ENCODE measurements at regions not wholly inside any gene's neighbourhood (a gene's known extent, or its start where the extent isn't known, plus 50 kb on each side); places are given as distances from the start of the nearest gene placed in this dataset.

DNA sequence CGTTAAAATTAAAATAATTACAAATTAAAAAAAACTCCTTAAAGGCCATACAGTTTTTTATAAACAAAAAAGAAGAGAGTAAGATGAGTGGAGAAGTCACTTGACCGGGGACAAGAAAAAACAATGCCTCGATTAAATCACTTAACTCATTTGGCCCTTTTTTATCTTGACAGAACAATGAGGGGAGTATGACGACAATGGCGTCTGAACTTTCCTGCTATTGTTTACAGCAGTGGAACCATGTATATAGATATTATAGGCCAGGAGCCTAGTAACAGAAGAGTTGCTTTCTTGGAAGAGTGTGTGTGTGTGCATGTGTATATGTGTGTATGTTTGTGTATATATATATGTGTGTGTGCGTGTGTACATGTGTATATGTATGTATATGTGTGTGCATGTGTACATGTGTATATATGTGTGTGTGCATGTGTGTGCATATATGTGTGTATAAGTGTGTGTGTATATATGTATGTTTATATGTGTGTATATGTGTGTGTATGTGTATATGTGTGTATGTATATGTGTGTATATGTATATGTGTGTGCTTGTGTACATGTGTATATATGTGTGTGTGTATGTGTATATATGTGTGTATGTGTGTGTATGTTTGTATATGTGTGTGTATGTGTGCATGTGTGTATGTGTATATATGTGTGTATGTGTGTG, 153.4 kb upstream of the FAT1 start:
- Mint-ChIP-seq H3K4me1 (ENCODE audit: low read depth) (no peaks in the 10 kb centered on the region), H3K9me3 (peaks cover 6% of the 10 kb centered on the region), H3K36me3 (ENCODE audit: low read depth) (no peaks in the 10 kb centered on the region), H3K27me3 (no peaks in the 10 kb centered on the region), H3K27ac (no peak overlapping the region), H3K4me3 (no peak overlapping the region)
- DNase-seq (no peak), ATAC-seq (ENCODE audit: poor library complexity) (no peak)
- CTCF ChIA-PET: no interaction called here
- peaks cover 0 to 1% of the 10 kb centered on the region in 2 experiments for H3K9me3 ChIP-seq (ENCODE audit: control insufficient read depth in 1 of 2, insufficient read depth in 1 of 2, low read length in 2 of 2)
- POLR2A ChIA-PET: no interaction called here
- intact Hi-C loops (cut with DNase I, micrococcal nuclease): no loop called here
- H3K4me1 ChIP-seq (ENCODE audit: insufficient read depth, low read length): no peaks in the 10 kb centered on the region
- H3K36me3 ChIP-seq (ENCODE audit: insufficient read depth, low read length): no peaks in the 10 kb centered on the region
- TF ChIP-seq, protein P1, sequence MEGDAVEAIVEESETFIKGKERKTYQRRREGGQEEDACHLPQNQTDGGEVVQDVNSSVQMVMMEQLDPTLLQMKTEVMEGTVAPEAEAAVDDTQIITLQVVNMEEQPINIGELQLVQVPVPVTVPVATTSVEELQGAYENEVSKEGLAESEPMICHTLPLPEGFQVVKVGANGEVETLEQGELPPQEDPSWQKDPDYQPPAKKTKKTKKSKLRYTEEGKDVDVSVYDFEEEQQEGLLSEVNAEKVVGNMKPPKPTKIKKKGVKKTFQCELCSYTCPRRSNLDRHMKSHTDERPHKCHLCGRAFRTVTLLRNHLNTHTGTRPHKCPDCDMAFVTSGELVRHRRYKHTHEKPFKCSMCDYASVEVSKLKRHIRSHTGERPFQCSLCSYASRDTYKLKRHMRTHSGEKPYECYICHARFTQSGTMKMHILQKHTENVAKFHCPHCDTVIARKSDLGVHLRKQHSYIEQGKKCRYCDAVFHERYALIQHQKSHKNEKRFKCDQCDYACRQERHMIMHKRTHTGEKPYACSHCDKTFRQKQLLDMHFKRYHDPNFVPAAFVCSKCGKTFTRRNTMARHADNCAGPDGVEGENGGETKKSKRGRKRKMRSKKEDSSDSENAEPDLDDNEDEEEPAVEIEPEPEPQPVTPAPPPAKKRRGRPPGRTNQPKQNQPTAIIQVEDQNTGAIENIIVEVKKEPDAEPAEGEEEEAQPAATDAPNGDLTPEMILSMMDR (IDR thresholded peaks at IDR 0.05): no peak
- H3K27me3 ChIP-seq (ENCODE audit: control insufficient read depth in 1 of 2, insufficient read depth in 2 of 2, low read length in 2 of 2): no peaks in the 10 kb centered on the region
- no peak overlapping the region for H3K4me3 ChIP-seq (ENCODE audit: low read length)
- no peak overlapping the region for H3K27ac ChIP-seq (ENCODE audit: low read depth in 1 of 2, low read length in 2 of 2)

DNA sequence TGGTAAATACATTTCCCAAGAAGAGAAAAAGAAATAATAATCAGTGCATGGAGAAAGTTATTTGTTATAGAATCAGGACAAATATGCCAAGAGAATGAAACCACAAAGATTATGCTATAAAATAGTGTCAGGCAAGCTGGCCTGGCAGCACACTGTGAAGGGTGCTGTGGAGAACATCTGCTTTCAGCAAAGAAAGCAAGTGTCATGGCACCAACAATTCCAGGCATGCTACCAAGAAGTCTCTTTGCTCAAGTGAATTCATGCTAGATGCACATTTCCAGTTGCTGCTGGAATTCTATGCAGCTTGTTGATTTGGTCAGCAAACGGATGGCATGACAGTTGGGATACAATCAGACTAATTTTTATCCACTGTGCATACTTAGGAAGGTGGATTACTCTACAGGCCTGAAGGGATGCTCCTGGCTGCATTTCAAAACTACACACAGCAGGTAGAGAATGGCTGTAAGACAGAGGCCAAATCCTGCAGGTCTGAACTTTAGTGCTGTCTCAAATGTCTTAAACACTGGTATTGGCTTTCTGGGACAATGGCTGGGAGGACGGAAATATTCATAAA, 154.6 kb upstream of the FAT1 start:
- ChIA-PET POLR2A (no interaction called here), CTCF (no interaction called here)
- Histone ChIP-seq H3K27ac (ENCODE audit: low read depth in 1 of 2, low read length in 2 of 2) (no peak overlapping the region), H3K36me3 (ENCODE audit: insufficient read depth, low read length) (no peaks in the 10 kb centered on the region), H3K4me3 (ENCODE audit: low read length) (no peak overlapping the region), H3K27me3 (ENCODE audit: control insufficient read depth in 1 of 2, insufficient read depth in 2 of 2, low read length in 2 of 2) (no peaks in the 10 kb centered on the region), H3K4me1 (ENCODE audit: insufficient read depth, low read length) (no peaks in the 10 kb centered on the region), H3K9me3 (ENCODE audit: control insufficient read depth in 1 of 2, insufficient read depth in 1 of 2, low read length in 2 of 2) (no peaks in the 10 kb centered on the region)
- no peak overlapping the region for H3K27ac Mint-ChIP-seq
- no peak for DNase-seq
- H3K4me1 Mint-ChIP-seq (ENCODE audit: low read depth): no peaks in the 10 kb centered on the region
- H3K4me3 Mint-ChIP-seq: no peak overlapping the region
- no peak for ATAC-seq (ENCODE audit: poor library complexity)
- TF ChIP-seq, protein P1 (IDR thresholded peaks at IDR 0.05): no peak
- intact Hi-C loops (cut with DNase I, micrococcal nuclease): no loop called here
- H3K9me3 Mint-ChIP-seq: peaks cover 4% of the 10 kb centered on the region
- no peaks in the 10 kb centered on the region for H3K36me3 Mint-ChIP-seq (ENCODE audit: low read depth)
- H3K27me3 Mint-ChIP-seq: no peaks in the 10 kb centered on the region

DNA sequence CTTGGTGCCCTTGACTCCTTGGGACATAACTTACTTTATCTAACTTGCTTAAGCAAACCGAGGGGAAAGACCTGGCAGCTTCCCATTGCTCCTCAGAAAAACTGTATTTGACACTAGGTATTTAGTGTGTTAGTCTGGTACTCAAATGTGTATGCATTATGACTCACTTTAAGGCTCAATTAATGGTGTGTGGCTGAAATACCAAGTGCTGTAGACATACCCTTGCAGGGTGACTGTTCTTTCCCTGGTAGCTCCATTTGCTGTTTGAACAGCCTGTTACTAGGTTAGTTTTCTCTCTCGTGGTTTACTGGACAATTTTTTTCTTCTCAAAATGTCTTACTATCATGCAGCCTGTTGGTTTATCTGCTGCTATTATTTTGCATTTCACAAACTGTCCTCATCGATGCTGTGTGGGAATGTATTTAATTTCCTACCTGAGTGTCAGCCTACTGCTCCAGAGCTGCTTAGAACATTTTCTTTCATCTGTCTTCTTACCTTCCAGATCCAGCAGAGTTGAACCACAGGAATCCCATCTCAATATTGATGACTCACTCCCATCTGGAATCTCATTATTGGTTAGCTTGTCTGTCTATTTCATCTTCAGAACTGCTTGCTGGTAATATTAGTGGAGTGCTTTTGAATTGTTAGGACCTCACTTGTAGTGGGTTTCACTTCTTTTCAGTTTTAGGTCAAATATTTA, 158.0 kb upstream of the FAT1 start:
- ChIA-PET POLR2A (no interaction called here), CTCF (no interaction called here)
- DNase-seq: no peak
- Mint-ChIP-seq H3K27me3 (no peaks in the 10 kb centered on the region), H3K27ac (no peak overlapping the region), H3K9me3 (peaks cover 3% of the 10 kb centered on the region), H3K4me3 (no peak overlapping the region), H3K4me1 (ENCODE audit: low read depth) (no peaks in the 10 kb centered on the region), H3K36me3 (ENCODE audit: low read depth) (no peaks in the 10 kb centered on the region)
- H3K9me3 ChIP-seq (ENCODE audit: control insufficient read depth in 1 of 2, insufficient read depth in 1 of 2, low read length in 2 of 2): peaks cover 0 to 3% of the 10 kb centered on the region in 2 experiments
- H3K27ac ChIP-seq (ENCODE audit: low read depth in 1 of 2, low read length in 2 of 2): no peak overlapping the region
- TF ChIP-seq, protein P1 (IDR thresholded peaks at IDR 0.05): no peak
- H3K4me3 ChIP-seq (ENCODE audit: low read length): no peak overlapping the region
- H3K4me1 ChIP-seq (ENCODE audit: insufficient read depth, low read length): no peaks in the 10 kb centered on the region
- ATAC-seq (ENCODE audit: poor library complexity): no peak
- H3K36me3 ChIP-seq (ENCODE audit: insufficient read depth, low read length): no peaks in the 10 kb centered on the region
- no peaks in the 10 kb centered on the region for H3K27me3 ChIP-seq (ENCODE audit: control insufficient read depth in 1 of 2, insufficient read depth in 2 of 2, low read length in 2 of 2)
- intact Hi-C loops (cut with DNase I, micrococcal nuclease): no loop called here
